ENCODE measurements at regions not wholly inside any gene's neighbourhood (a gene's known extent, or its start where the extent isn't known, plus 50 kb on each side); places are given as distances from the start of the nearest gene placed in this dataset.

DNA sequence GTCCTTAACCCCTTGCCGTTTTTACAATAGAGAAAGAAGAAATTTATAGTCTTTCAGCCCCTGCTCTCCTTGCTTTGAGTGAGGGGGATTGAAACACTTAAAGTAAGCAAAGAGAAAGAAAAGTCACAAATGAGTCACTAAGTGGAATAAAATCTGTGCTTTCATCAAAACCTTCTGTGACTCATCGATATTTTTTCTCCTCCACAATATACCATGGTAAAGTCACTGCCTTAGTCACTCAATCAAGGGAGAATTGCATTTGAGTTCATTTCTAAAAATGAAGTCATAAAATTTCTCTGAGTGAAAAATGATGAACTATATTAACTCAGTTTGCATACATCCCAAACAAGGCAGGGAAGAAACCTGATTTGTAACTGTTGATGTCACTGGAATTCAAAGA is 470.3 kb downstream of the FOXG1 start:
- WGBS, 2 donors, result 47 to 52% methylated on average over 2 of the region's 2 CpGs
- Histone ChIP-seq H3K4me3 (no peak overlapping the region), H3K36me3 (replicated peaks in 1 of 2; ENCODE audit: insufficient read depth in 1 of 2, low read depth in 2 of 2) (no peaks in the 10 kb centered on the region), H3K9me3 (no peaks in the 10 kb centered on the region), H3K27me3 (no peaks in the 10 kb centered on the region), H3K4me1 (no peaks in the 10 kb centered on the region), H3K27ac (no peak overlapping the region)
- DNase-seq, result no peak
- TF ChIP-seq CTCF (IDR thresholded peaks at IDR 0.05), result no peak
- TF ChIP-seq POLR2A (IDR thresholded peaks at IDR 0.05), result no peak
- ATAC-seq, result no peak
- intact Hi-C loops (cut with DNase I), result no loop called here

- ATAC-seq (no peak), DNase-seq (no peak)
- intact Hi-C loops (cut with DNase I), result no loop called here
- no peaks in the 10 kb centered on the region for H3K27me3 ChIP-seq
- no peak overlapping the region for H3K4me3 ChIP-seq
- no peaks in the 10 kb centered on the region for H3K36me3 ChIP-seq (replicated peaks in 1 of 2; ENCODE audit: insufficient read depth in 1 of 2, low read depth in 2 of 2)
- TF ChIP-seq CTCF (IDR thresholded peaks at IDR 0.05) (no peak), POLR2A (IDR thresholded peaks at IDR 0.05) (no peak)
- WGBS, 2 donors, result 51 to 66% methylated on average over 3 of the region's 3 CpGs
- H3K4me1 ChIP-seq, result no peaks in the 10 kb centered on the region
- no peak overlapping the region for H3K27ac ChIP-seq
- no peaks in the 10 kb centered on the region for H3K9me3 ChIP-seq
Observed at GRCh38 chr14:29240066-29240465, 473.5 kb downstream of the FOXG1 start.

DNA sequence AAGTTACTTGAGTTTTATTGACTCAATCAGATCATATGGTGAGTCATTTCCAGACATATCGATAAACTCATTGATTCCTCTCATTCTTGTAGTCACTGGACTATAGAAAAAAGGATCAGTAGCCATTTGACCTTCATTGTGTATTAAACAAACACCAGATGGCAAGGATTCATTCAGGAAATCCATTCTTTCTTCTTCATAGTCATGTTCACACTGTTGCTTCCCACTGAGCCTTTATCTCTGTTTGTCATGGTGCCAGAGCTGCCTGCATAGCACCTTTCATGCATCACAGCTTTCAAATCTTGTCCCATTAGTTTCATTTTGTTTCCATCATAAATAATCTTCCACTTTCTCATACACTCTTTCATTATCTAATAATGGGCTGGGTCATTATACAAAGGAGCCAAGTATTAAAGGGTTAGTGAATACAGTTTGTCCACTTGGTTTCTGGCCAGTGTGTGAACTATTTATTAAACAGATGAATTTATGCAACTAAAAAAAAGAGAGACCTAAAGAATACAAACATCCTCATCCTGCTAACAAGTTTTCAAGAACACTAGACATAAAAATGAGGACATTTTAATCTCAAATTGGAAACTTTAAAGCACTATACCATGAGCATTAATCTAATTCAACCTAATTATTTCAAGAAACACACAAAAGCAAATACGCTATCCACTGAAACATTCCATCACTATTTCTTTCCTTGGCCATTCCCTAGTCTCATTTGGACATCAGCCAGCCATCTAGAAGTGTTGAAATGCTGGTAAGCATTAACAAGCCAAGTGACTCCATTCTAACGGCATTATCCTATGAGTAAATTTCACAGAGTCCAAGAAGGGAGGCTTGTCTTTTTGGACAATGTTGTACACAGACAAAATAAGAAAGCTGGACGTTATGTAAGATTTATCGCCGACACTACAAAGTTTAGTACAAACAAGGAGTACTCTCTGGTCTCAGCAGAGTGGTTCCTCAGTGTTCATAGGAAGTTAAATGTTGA is 476.5 kb downstream of the FOXG1 start:
- Histone ChIP-seq H3K27ac (no peak overlapping the region), H3K27me3 (no peaks in the 10 kb centered on the region), H3K4me3 (no peak overlapping the region), H3K4me1 (no peaks in the 10 kb centered on the region), H3K36me3 (replicated peaks in 1 of 2; ENCODE audit: insufficient read depth in 1 of 2, low read depth in 2 of 2) (no peaks in the 10 kb centered on the region), H3K9me3 (no peaks in the 10 kb centered on the region)
- ATAC-seq (no peak), DNase-seq (no peak)
- no peak for TF ChIP-seq POLR2A (IDR thresholded peaks at IDR 0.05)
- TF ChIP-seq CTCF (IDR thresholded peaks at IDR 0.05), result no peak
- WGBS, 2 donors, result 56 to 58% methylated on average over 6 of the region's 6 CpGs
- intact Hi-C loops (cut with DNase I), result no loop called here

DNA sequence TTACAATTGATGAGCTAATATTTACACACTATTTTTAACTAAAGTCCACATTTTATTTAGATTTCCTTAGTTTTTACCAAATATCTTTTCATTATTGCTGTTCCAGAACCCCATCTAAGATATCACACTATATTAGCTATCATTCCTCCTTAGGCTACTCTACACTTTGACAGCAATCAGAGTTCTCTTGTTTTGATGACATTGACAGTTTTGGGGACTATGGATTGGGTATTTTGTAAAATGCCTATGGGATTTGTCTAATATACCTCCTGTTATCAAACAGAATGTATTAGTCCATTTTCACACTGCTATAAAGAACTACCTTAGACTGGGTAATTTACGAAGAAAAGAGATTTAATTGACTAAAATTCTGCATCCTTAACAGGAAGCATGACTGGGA is 489.1 kb downstream of the FOXG1 start:
- Histone ChIP-seq H3K27me3 (no peaks in the 10 kb centered on the region), H3K36me3 (replicated peaks in 1 of 2; ENCODE audit: insufficient read depth in 1 of 2, low read depth in 2 of 2) (no peaks in the 10 kb centered on the region), H3K4me3 (no peak overlapping the region), H3K27ac (no peak overlapping the region), H3K4me1 (no peaks in the 10 kb centered on the region), H3K9me3 (no peaks in the 10 kb centered on the region)
- no peak for DNase-seq
- intact Hi-C loops (cut with DNase I), result no loop called here
- ATAC-seq, result no peak
- TF ChIP-seq CTCF (IDR thresholded peaks at IDR 0.05) (no peak), POLR2A (IDR thresholded peaks at IDR 0.05) (no peak)
- WGBS, 2 donors, result 41 to 56% methylated on average over 1 of the region's 1 CpG

DNA sequence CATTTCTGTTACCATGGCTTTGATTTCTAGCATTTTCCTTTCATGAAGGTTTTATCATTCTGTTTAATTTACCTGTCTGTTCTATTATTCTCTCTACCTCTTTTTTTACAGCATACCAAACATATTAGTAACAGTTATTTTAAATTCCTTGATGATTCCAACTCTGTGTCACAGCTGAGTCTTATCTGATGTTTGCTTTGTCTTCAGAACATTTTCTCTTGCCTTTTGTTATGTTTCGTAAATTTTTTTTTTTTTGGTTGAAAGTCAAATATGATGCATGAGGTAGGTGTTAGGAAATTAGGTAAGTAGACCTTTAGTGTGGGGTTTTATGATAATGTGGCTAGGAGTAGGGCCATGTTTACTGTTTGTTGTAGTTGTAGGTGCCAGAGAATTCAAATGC is 496.4 kb downstream of the FOXG1 start:
- WGBS, 2 donors, result 15 to 40% methylated on average over 1 of the region's 1 CpG
- Histone ChIP-seq H3K4me1 (no peaks in the 10 kb centered on the region), H3K9me3 (no peaks in the 10 kb centered on the region), H3K36me3 (replicated peaks in 1 of 2; ENCODE audit: insufficient read depth in 1 of 2, low read depth in 2 of 2) (no peaks in the 10 kb centered on the region), H3K27ac (no peak overlapping the region), H3K4me3 (no peak overlapping the region), H3K27me3 (no peaks in the 10 kb centered on the region)
- ATAC-seq (no peak), DNase-seq (no peak)
- TF ChIP-seq CTCF (IDR thresholded peaks at IDR 0.05), result no peak
- TF ChIP-seq POLR2A (IDR thresholded peaks at IDR 0.05), result no peak
- intact Hi-C loops (cut with DNase I), result no loop called here
